Kidney capillary endothelial cell (primary cell): ENCODE measurements at regions not wholly inside any gene's neighbourhood (a gene's known extent, or its start where the extent isn't known, plus 50 kb on each side); places are given as distances from the start of the nearest gene placed in this dataset.
"Not testable (repeated sequence)": the region's sequence is repeated elsewhere in the genome, so short reads cannot be mapped to it uniquely, and the experiment has no call there.

Source experiments
- DNase-seq: peaks from one replicate; pipeline ENCODE4 v3.0.0-alpha.2; 2018; ENCODE audit warnings: low spot score

DNA sequence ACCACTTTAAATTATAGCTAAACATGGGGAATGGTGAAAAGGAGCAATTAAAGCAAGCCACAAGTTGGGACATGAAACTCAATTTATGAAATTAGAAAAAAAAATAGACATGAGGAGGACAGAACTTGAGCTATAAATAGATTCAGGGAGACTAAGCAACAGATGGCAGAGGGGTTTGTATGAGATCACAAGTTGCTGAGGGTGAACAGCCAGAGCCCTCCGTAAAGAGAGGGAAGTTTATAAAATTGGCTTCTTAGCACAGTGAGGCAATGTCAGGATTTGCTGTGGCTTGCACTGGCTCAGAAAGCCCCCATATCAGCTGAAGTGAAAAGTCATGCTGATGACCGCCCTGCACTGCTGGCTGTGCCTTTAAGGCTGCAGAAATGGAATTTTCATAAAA, 443.4 kb upstream of the CD180 start:
- no peak for DNase-seq

DNA sequence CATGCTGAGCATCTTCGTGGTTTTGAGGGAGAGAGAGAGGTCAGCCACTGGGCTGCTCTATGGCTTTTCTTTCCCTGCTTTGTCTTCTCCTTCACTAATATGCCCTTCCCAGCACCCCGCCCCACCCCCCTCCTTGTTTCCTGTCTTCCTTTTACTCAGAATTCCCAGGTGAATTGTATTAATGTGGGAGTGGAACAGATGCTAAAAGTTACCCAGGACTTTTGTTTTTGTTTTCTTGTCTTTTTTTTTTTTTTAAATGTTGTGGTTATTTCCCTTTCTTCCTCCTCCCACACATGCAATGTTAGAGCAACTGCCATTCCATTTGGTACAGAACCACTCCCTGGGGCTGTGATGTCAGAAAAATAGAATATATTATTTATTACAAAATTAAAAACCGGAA, 442.7 kb upstream of the CD180 start:
- no peak for DNase-seq

DNA sequence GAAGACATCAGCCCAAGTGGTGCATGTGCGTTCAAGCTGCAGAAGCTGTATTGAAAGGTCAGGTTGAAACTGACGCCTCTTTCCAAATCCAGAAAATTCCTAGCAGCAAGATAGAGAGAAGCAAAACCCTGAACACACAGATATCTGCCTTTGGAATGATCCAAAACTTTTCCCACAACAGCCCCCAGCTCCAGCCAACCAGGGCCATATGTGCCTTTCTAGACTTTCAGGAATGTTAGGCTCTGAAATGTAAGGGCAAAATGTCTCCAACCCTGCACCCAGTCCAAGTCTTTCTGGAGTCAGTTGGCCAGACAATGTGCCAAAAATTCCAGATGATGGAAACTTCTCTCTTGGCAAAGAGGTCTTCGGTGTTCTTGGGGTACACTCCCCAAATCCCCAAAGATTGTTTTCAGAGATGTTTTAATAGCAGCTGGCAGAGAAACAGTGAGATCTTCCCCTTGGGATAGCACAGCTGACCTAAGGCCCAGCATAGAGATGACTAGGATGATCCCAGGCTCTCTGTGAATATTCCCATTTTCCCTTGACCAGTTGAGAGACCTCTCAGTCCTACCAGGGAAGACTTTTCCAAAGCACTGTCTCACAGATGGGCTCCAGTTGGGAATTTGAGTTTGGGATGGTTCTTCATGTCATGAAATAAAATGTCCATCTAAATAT, 440.4 kb upstream of the CD180 start:
- DNase-seq: no peak

DNA sequence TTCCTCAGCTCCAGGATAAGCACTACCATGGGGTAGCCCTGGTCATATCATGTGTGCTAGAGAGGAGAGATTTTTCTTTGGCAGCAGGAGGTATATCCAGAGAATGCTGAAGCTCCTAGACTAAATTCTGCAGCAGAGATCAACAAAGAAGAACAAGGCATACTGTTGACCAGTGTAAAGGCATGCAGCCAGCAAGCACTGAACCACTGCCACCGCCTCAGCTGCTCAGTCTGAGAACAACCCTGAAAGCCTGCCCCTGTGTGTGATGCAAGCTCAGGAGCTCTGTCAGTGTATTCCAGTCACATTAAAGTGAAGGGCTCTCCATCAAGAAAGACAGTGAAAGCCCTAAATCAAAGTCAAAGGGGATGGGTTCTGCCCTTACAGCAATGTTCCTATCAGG, 439.5 kb upstream of the CD180 start:
- no peak for DNase-seq

DNA sequence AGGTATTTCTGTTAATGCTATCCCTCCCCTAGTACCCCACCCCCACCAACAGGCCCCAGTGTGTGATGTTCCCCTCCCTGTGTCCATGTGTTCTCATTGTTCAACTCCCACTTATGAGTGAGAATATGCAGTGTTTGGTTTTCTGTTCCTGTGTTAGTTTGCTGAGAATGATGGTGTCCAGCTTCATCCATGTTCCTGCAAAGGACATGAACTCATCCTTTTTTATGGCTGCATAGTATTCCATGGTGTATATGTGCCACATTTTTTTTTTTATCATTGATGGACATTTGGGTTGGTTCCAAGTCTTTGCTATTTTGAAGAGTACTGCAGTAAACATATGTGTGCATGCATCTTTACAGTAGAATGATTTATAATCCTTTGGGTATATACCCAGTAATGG, 430.5 kb upstream of the CD180 start:
- DNase-seq: not testable (repeated sequence)

DNA sequence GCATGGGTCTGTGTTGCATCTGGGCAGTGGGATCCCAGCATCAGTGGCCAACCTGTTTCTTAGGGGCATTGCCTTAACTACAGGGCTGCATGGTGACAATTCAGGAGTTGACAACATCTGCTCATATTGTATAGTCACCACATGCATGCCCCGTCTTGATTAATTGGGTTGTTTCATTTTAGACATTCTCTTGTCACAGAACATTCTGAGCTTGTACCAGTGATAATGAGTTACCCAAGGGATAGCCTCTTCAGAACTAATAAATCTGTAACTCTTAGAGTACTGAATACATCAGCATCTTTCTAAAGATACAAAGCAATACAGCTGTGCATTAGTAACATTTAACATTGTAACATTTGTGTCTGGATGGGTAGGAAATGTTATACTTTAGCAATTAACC, 426.5 kb upstream of the CD180 start:
- DNase-seq: no peak

DNA sequence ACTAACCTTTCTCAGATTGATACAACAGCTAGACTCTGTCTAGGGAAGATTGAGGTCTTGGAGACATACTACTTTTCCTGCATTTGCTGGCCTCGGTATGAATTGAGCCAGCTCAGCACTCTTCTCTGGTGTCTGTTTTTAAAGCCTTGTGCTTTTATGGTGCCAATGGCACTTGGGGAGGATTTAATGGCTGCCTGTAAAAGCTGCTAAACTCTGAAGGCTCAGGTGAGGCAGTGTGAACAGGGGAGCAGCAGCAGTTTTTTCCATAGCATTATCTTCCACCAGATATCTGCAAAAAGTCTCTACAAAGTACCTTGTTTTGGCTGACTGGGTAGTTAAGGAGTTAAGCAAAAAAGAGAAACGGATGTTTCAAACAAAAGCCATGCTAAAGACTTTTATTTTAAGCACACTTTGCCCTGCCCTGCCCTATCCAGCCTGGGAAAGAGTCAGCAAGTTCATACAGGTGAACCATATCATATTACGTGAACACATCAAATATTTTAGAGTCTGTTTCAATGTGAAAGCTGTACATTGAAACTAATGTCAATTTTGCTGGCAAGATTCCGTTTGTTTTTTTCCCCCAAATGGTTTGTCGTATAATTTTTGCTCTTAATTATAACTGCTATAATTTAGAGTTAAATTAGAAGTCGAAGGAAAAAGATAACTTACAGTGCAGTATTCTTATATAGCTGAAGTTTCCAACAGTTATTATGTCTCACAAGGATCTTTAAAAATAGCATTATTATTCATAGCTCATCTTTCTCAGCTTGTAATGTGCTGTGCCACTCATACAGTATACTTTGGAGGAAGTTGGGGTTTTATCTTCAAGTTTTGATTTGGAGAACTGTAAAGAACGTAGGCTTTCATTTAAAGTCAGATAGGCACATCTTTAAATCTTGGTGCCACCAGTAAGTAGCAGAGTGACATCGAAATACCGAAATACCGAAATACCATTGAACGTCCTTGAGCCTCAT, 424.1 kb upstream of the CD180 start:
- DNase-seq: no peak

DNA sequence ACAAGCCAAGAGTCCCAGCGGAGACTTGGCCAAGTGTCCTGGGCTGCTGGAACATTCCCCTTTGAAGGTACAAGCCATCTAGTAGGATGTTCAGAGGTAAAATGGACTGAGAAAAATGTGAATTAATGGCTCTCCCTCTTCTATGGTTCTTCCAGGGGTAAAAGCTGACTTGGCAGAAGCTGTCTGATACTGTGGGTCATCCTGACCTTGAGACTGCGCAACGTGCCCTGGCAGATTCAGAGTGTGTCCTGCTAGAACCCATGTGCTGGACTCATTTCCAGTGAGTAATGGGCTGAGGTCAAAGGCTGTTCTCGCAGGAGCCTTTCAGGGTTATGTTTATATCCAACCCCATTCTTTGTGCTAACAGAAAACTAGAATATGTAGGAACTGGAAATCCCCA, 423.0 kb upstream of the CD180 start:
- DNase-seq: no peak

DNA sequence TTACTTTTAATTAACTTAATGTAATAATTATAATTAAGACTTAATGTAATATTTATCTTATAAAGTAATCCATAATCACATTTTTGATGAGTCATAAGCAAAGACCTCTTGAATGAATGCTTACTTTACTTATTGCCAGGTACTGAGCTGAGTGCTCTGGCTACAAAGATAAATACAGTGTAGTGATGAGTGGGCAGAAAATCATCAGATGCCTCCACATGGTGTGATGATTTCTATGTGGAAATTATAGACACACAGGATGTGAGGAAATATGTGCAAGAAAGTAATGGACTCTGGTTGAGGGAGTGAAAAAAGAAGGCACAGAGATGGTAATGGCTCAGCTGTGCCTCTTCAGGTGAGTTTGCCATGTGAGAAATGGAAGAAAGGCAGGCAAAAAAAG, 422.6 kb upstream of the CD180 start:
- DNase-seq: no peak

DNA sequence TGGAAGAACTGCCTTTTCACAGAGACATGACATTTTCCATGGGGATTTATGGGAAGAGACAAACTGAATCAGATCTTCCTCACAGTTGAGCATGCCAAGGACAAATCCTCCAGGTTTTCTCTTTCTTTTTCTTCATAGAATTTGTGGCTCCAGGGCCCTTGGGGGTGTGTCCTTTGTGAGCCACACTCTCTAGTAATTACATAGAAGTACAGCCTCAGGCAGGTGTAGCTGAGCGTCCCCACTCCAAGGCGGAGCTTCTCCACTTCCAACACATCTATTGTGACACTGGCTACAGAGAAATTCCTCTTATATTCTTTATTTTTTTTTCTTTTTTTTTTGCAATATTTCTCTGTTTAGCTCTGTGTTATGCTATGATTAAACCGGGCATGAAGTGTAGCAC, 420.5 kb upstream of the CD180 start:
- no peak for DNase-seq

DNA sequence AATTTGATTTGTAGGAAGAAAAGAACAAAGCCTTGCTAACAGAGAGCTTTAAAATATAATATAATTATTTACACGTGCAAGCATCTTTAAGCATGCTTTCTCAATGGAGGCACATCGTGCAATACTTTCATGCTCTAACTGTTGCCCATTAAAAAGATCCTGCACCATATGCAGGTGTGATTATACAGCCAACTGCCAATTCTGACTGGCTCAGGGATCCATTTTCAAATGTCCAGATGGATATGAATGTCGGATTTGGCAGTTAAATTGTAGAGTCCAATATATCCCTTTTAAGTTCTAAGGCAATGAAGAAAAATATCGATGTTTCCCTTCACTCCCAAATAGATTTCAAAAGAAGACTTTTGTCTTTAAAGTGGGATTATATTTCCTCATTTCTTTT, 416.4 kb upstream of the CD180 start:
- no peak for DNase-seq

DNA sequence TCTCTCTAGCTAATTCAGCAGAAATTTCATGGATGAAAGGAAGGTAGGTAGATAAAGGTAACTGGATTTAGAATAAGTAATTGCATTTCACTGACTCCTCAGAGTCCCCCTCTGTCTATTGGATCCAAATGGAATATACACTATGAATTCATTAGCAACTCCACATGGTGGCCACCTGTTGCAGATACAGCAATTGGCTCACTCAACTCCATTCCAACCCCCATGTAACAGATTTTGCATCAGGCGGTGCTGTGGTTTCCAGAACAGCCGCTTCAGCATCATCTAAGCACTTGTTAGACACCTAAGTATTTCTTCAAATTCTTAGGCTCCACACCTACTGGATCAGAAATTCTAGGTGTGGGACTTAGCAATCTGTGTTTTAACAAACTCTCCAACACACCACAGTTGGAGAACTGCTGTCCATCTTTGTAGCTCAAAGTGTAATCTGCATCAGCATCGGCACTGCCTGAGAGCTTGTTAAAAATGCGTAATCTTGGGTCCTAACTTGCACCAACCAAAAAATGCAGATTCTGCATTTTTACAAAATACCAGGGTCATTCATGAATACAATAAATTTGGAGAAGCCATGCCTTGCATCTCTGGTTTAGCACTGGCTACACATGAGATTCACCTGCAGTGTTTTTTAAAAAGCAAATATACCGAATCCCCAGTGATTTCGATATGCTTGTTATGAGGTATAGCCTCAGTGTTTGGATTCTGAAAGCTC, 413.8 kb upstream of the CD180 start:
- DNase-seq: no peak

DNA sequence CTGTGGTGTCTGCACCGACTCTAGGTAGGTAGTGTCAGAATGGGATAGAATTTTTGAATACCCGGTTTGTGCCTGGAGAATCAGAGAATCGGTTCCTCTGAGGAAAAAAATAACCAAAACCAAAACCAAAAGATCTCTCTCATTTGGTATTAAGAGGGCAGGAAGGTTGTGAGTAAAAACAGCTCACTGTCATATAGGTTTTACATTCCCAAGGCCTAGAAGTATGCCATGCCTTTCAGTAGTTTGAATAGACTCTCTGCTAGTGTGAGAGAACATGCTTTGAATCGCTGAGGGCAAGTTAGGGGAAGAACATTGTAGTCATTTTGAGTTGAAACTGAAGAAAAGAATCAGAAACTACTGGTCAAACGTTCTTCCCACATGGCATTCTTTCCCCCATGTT, 411.4 kb upstream of the CD180 start:
- no peak for DNase-seq

DNA sequence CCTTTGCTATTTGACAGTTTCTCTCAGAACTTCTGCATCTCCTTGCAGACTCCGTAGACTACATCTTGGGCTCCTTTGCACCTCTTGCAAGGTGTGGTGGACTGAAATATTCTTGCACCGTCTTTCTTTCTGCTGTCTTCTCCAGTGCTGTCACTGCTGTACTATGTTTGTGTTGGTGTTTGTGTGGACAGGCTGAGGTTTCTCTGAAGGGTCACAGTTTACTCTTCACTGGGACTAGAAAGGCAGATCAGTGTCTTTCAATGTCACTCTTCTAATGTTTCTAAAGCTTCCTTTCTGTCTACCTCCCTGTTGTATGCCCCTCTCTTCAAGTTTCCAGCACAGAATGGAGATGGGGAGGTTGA, 410.0 kb upstream of the CD180 start:
- DNase-seq: no peak

DNA sequence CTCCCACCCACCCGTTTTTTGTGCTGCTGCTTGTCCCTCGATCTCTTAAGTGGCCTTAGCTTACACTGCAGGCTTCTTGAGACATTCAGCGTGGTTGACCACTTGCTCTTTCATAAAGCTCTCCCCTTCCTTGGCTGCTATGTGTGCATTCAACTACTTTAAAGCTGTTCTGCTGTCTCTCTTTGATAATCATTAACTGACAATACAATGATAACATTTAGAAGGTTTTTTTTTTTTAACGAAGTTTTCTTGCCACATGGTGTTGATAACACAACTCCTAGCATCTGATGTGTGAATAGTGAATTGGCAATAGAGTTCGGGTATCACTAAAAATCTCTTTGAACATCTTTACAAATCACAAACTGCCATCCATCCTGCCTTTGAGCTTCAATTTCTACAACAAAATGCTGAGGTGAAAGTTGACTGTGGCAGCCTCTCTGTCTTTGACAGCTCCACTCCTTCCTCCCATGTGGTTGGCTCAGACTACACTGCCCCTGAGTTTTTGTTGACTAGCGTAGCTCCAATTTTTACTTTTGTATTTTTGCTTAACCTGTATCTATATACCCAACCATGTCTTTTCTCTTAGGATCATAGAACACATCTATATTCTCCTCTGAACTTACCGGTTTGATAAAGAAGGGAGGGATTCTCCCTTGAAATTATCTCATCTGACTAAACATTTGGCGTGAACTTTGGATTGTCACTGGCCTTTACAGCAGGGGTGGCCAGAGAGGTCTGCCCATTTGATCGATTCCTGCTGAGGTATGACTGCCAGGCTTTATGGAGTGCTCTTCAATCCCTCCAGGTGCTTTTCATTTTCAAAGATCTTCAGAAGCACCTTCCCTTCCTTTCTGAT, 409.4 kb upstream of the CD180 start:
- no peak for DNase-seq

DNA sequence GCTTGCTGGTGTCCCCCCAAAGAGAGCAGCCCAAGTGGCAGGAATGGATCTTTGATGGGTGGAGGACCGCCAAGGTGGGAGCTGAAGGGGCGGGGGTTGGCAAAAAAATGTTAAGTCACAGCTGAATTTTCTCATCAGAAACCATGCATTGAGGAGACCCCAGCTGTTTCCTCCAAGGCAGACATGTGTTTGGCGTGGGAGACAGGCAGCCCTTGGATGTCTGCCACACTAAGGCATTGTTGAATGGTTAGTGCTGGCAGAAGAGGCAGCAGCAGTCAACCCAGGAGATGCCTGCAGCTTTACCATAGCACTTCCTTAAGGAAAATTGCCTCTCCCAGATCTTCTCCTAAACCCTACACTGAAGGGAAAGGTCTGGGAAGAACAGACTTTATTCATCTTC, 394.9 kb upstream of the CD180 start:
- no peak for DNase-seq

DNA sequence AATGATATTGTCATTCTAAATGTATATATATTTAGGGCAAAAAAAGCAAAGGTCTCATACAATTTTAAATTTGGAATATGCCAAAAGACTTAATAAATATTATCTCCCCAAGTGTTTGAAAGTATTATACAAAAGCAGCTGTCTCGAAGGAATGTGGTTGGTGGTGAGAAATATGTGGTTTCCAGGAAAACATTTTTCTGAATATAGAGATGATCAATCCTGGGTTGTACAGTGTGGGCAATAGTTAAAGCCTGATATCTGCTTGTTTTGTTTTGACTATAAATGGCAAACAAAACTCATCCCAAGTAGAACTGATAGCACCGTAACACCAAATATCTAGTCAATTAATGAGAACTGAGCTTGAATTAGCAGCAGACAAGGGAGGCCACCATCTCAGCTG, 391.8 kb upstream of the CD180 start:
- no peak for DNase-seq

DNA sequence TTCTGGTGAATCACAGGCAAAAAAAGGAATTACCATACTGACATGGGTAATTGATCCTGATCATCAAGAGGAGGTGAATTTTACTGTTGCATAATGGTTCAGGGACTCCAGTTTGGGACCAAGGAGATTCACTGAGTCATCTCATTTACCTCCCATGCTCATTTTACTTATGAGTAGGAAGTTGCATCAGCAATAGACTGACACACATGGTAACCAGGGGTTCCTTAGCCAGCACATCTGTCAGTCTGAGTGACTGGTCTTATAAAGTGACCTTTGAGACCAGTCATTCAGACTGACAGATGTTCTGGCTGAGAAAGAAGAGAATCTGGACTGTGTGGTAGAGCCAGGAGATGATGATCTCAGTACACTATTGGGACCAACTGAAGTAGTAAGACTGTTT, 384.6 kb upstream of the CD180 start:
- DNase-seq: no peak

DNA sequence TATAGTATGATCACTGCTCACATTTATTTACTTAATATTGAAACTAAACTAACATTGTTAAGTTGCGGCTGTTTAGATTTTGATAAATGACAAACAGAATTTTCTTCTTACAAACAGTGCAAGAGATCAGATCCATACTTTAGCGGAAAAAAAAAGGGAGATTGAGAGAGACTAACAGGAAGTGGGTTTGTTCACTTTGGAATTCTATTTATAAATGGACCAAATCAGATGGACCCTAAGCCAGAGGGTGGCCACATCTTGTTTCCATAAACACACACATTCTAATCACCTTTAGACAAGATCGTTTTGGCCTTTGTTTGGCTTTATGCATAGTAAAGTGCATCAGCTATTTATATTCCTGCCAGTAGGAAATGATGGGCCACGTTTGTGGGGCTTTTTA, 381.4 kb upstream of the CD180 start:
- no peak for DNase-seq

DNA sequence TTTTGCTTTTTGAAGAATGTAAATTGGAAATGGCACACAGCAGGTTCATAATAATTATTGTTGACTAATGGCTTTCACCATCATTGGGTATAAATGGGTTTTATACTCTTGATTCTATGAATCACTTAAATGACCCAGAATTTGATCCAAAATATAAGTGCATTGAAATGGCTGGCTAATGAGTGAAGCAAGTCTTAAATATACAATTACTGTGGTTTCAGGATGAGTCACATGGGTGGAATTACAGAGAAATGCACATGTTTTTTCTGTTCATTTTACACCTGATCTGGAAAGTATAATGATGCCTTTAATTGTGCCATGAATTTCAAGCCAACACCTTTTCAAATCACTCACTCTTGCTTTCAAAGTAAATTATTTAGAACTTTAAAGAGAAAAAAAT, 380.8 kb upstream of the CD180 start:
- DNase-seq: no peak

DNA sequence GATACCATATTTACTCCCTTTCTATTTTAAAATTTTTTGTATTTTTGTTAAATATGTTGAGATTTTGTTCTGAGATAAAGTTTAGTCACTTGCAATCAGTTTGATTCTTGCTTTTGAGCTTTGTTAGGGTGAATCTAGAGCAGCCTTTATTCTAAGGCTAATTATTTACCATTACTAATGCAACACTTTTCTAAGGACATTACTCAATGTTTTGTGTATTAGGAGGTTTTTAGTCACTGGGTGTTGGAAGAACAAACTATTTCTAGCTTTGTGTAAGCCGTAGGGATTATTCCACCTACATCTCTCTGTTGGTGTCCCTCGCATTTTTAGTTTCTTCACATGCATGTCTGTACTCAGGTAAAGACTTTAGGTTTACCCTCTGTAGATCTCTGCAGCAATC, 379.5 kb upstream of the CD180 start:
- no peak for DNase-seq

DNA sequence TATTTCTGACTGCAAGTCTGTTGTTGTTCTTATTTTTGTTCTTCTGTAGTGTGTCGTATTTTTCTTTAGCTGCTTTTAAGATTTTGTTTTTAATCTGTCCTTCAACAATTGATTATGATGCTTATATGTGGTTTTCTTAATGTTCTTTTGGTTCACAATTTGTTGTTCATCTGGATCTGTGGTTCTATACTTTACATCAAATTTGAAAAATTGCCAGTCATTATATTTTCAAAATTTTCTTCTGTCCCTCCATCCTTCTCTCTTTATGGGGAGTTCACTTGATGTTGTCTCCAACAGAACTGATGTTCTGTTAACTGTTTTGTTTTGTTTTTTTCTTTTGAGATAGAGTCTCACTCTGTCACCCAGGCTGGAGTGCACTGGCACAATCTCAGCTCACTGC, 378.5 kb upstream of the CD180 start:
- no peak for DNase-seq
